Retinal pigment epithelial cell (primary cell): ENCODE measurements at regions not wholly inside any gene's neighbourhood (a gene's known extent, or its start where the extent isn't known, plus 50 kb on each side); places are given as distances from the start of the nearest gene placed in this dataset.

Experiments
- DNase-seq: peaks from one replicate; pipeline ENCODE4 v3.0.0-alpha.2; 2010; ENCODE audit warnings: low read depth
- H3K4me3 ChIP-seq: 2 replicates; pipeline ENCODE4 v1.5.1; 2011; ENCODE audit warnings: mild to moderate bottlenecking, low read length, control low read depth, moderate library complexity
- TF ChIP-seq, protein P1 (sequence below): conservative IDR thresholded peaks from 2 replicates; pipeline ENCODE4 v1.5.1; 2011; ENCODE audit warnings: low read depth, low read length, control low read depth, inconsistent platforms

DNA sequence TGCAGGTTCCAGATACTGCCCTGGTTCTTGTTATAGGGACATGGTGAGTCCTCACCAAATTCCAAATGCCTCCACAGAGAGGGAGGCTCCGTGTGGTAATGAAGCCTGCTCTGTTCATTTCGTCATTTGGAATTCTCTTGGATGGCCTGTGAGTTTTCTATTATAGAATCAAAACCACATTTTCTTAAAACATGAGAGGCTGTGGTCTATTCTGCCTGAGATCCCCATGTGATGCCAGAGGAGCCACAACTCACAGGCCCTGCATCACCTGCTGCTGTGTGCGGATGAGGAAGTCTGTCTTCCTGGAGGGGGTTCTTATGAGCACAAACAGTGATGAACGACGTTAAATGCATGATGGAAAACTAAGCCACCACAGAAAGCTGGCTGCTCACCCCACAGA lies 264.4 kb downstream of the UQCRFS1 start:
- no peak overlapping the region for H3K4me3 ChIP-seq
- TF ChIP-seq, protein P1, sequence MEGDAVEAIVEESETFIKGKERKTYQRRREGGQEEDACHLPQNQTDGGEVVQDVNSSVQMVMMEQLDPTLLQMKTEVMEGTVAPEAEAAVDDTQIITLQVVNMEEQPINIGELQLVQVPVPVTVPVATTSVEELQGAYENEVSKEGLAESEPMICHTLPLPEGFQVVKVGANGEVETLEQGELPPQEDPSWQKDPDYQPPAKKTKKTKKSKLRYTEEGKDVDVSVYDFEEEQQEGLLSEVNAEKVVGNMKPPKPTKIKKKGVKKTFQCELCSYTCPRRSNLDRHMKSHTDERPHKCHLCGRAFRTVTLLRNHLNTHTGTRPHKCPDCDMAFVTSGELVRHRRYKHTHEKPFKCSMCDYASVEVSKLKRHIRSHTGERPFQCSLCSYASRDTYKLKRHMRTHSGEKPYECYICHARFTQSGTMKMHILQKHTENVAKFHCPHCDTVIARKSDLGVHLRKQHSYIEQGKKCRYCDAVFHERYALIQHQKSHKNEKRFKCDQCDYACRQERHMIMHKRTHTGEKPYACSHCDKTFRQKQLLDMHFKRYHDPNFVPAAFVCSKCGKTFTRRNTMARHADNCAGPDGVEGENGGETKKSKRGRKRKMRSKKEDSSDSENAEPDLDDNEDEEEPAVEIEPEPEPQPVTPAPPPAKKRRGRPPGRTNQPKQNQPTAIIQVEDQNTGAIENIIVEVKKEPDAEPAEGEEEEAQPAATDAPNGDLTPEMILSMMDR: no peak
- DNase-seq: no peak

DNA sequence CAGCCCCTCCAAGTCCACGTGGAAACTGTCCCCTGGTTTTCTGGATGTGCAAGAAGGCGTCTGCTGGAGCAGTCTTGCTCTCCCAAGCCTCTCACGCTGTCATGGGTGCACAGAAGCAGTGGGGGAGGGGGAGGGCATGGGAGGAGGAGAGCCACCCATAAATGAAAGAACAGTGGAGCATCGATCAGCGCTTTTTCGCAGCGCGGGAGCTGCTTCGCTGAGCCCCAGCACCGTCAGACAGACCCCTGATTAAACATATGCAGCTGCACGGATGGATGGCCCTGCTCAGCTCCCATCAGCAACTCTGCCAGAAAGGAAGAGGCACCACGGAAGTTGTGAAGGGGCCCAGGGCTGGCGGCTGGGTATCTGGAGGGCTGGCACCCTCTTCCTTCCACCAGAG lies 264.9 kb downstream of the UQCRFS1 start:
- no peak overlapping the region for H3K4me3 ChIP-seq
- DNase-seq: no peak
- TF ChIP-seq, protein P1: no peak

DNA sequence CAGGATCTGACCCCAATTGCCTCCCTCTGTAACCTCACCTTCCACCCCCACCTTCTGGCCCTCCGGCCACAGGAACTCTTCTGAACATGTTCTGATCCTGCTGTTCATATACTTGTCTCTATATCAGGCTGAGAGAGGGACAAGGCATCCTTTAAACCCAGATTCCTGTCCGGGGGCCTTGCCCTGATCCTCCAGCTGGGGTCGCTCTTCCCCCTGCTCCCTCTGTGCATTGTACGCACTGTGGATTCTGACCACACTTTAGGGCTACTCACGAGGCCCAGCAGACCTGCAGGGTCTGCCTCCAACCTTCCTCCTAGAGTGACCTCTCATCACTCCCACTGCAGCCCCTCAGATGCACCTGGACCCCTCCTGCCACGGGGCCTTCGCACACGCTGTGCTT lies 269.3 kb downstream of the UQCRFS1 start:
- no peak overlapping the region for H3K4me3 ChIP-seq
- no peak for DNase-seq
- TF ChIP-seq, protein P1: no peak

DNA sequence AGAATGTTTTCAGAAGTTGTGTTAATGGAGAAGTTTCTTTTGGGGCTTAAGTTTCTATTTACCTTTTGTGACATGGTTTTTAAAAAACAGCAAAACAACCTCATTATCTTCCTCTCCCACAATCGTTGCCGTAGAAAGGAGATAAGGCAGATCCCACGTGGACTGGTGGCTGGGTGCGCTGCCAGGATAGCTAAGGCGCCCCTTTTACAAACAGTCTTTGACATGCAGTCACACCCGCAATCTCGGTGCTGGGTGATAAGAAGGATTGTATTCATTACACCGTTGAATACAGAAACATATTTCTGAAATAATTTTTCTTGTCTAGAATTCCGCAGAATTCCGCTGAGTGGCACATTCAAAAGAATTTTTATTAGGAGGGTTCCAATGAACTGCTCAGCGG lies 271.1 kb downstream of the UQCRFS1 start:
- H3K4me3 ChIP-seq: no peak overlapping the region
- TF ChIP-seq, protein P1: no peak
- no peak for DNase-seq

DNA sequence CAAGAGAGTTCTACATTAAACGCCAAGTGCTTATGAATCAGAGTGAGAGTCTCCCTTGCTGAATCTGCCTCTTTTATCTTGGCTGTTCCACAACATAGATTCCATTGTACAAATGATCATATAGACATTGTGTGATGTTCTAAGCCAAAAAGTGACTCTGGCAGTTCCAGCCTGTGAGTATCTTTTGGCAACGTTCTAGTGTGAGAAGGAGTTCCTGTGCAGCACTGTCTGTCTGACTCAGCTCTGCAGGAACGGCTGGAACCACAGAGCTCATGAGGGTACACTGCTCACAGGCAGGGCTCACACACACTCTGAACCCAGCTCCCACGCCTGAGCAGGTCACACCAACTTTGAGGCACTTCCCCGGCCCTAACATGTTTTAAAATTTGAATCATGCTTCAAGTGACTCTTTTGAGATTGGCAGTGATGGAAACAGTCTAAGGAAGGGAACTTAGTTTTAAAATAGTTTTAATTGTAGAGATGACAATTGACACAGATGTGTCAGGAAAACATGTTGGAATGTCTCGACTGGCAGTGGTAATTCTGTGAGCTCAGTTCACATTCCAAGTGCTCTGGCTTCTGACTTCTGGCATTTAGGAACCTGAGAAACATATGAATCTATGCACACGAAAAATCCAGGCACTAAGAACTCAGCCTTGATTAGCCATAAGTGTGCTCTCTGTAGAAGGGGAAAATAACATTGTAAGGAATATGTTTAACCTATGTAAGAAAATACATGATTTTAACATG lies 272.0 kb downstream of the UQCRFS1 start:
- H3K4me3 ChIP-seq: no peak overlapping the region
- TF ChIP-seq, protein P1: no peak
- DNase-seq: no peak

DNA sequence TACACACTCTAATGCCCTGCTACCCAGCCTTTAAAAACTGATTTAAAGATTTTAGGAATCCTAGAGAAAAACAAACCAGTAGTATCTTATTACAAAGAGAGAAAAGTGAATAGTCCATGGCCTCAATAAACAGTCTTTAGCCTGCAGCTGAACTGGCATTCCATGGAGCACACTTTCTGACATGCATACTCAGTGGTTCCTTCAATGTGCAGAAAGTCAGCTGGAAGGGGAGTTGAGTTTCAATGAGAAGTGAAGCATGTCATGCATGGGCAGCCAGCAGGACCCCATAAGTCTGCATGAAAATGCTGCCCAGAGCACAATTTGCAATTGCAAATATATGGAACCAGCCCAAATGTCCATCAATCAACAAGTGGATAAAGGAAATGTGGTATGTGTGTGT lies 273.7 kb downstream of the UQCRFS1 start:
- TF ChIP-seq, protein P1: no peak
- no peak overlapping the region for H3K4me3 ChIP-seq
- no peak for DNase-seq

DNA sequence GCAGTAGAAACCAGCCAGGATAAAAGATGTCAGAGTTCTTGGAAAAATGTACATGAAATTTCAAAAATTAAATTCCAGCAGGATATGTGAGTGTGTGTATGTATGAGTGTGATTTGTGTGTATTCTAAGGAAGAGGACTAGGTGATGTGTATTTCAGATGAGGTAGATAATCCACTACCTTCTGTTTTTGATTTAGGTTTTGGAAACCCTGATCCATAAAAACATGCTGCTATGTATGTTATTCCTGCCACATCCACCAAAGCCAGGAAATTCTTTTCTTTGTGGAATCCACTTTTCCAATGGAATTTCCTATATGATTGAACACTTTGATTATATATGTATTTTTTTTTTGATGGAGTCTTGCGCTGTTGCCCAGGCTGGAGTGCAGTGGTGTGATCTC lies 276.9 kb downstream of the UQCRFS1 start:
- no peak overlapping the region for H3K4me3 ChIP-seq
- TF ChIP-seq, protein P1: no peak
- no peak for DNase-seq
